GM18858 (cell line): ENCODE measurements at regions not wholly inside any gene's neighbourhood (a gene's known extent, or its start where the extent isn't known, plus 50 kb on each side); places are given as distances from the start of the nearest gene placed in this dataset.

Source experiments
- ATAC-seq: cut with Tn5 transposase; IDR thresholded peaks from one replicate; pipeline ENCODE4 v1.9.1; 2021; ENCODE audit not compliant: unreplicated experiment

- ATAC-seq = no peak
Observed at GRCh38 chr2:8575038-8575833, 106.6 kb upstream of the ID2 start.

- ATAC-seq = no peak
Observed at GRCh38 chr2:8575834-8576423, 105.9 kb upstream of the ID2 start.

DNA sequence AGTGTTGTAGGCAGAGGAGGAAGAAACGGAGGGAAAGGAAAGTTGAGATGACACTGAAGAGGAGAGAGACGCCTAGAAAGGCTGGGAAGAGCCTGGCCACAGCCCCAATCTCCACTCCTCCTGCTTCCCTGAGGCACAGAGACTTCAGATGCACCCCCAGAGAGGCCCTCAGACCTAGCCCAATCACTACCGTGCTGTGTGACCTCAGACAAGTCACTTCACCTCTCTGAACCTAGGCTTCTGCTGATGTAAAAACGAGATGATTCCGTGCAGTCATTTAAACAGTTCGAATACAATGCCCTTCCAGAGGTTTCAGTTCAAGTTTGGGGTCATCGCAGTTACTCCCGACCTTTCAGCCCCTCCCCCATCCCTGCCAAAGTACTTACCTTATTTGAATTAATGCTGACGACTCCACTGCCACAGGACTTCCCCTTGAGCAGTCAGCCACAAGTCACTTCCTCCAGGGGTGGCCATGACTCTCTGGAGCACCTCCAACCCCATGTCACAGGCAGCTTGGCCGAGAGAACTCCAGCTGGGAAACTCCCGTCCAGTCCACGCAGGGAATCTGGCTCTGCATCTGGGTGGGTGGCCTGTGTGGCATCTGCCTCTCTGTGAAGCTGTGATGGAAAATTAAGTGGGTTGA lies 105.2 kb upstream of the ID2 start:
- peak; percentile 26 for ATAC-seq

DNA sequence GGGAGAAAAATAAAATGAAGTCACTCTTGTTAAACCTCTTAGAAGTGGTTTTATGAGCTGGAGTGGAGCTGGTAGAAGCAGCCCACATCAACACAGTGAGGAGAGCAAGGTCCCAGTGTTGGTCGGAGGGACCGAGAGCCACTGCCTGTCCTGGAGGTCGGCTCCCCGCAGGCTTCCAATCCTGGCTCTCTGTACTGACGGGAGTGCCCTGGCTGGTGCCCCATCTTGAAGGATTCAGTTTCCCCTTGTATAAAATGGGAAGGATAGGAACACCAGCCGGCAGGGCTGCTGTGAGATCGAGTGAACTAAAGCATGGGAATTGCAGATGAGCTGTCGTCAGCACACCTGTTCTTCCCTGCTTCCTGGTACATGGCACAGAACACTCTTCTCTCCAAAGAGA lies 104.3 kb upstream of the ID2 start:
- ATAC-seq = no peak

DNA sequence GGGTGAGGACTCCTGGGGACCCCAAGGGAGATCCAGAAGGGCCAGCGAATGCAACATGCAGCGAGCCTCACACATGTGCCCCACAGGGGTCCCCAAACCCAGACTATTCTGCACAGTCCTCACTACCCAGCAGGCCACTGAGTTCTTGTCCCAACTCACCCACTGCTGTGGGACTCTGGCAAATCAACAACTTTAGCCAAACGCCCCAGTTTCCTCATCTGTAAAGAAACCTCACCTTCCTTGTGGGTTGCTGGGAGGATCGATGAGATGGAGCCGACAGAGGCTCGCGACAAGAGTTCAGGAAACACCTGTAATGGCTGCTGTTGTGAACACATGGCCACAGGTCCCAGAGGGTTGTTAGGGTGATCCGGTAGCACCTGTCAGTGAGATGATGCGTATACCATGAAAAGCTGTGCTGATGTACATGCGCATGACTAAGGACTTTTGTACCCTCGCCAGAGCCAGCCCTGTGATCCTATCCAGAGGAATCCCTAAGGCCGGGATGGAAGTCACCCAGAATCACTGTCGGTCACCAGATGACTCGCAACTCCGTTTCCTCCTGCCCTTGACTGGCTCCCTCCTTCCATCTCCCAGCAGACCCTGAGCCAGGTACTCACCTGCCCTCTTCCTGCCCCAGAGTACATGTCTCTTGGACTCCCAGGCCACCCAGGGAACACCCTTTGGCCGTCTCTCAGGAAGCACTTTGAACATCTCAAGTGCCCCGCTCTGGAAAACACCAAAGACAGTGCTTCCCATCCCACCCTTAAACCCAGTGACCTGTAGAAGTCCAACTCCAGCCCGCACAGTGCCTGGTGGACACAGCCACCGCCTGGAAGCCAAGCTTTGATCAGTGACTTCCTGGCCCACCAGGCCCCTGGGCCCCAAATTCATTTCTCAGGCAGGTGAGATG lies 103.3 kb upstream of the ID2 start:
- no peak for ATAC-seq

GRCh38 chr2:8579485-8580085 lies 102.3 kb upstream of the ID2 start:
- no peak for ATAC-seq

GRCh38 chr2:8580316-8581233 lies 101.3 kb upstream of the ID2 start:
- ATAC-seq = no peak

GRCh38 chr2:8581234-8581561 lies 100.7 kb upstream of the ID2 start:
- ATAC-seq = no peak

GRCh38 chr2:8581601-8582041 lies 100.2 kb upstream of the ID2 start:
- ATAC-seq = no peak

GRCh38 chr2:8582191-8582590 lies 99.7 kb upstream of the ID2 start:
- ATAC-seq = no peak

GRCh38 chr2:8582651-8583399 lies 99.0 kb upstream of the ID2 start:
- ATAC-seq = no peak

DNA sequence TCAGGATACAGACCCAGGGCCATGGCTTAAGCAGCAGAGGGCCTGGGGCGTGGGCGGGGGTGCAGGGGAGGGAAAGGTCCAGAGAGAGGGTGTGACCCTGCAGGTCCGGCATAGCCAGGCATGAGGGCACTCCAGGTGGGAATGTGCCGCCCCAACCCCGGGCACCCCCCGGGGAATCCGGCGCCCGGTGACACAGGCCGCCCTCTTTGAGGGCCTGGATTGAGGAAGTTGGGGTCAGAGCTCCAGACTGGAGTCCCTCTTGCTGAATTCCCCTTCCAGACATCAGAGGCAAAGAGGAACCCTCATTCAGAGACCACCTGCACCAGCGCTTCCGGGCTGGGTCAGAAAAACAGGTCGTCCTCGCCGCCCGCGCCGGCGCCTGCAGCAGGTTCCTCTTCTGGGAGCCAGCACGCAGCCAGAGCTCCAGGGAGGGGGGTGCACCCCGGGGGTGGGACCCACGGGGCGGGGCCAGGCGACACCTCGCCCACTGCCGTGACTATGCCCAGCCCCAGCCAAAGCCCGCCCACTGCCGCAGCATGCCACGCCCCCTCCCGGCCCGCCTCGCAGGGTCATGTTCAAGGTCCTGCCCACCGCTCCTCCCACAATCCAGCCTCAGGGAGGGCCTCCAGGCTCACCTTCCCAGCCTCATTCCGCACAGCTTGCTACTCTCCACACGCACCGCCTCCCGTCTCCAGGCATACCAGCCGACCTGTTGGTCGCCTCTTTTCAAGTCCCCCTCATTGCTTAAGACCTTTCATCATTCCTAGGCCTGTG lies 98.3 kb upstream of the ID2 start:
- peak; percentile 55 for ATAC-seq

DNA sequence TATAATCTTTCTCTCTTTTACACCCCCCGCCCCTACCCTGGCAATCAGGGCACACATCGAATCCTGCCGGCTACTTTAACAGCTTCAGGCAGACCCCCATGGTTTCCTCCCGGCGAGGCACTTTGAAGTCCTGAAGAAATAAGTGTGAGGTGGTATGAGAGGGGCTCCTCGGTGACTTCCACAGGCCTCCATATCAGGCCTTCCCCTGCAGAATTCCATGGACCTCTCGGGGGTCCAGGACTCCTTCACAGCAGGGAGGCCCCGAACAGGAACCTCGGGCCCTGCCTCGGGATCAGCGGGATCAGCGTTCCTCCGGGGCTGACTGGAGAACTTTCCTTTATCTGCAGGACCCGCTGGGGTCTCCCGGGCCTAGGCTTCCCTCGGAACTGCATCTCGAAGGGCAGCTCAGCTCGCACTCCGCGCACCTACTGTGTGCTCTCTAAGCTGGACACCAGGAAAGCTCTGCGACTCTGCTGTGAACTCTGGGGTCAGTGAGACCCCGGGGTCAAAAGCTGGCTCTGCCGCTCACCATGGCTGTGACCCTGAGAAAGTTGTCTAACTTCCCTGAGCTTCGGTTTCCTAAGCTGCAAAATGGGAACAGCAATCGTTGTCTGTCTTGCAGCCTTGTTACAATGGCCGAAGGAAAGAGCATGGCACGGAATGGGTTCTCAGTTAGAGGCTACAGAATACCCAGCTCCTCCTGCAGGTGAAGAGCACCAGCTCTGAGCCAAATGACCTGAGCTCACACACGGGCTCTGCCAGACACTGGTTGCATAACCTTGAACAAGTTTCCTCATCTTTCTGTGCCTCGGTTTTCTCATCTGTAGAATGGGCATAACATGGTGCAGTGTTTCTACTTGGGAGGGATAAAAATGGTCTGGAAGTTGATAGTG lies 97.4 kb upstream of the ID2 start:
- no peak for ATAC-seq

DNA sequence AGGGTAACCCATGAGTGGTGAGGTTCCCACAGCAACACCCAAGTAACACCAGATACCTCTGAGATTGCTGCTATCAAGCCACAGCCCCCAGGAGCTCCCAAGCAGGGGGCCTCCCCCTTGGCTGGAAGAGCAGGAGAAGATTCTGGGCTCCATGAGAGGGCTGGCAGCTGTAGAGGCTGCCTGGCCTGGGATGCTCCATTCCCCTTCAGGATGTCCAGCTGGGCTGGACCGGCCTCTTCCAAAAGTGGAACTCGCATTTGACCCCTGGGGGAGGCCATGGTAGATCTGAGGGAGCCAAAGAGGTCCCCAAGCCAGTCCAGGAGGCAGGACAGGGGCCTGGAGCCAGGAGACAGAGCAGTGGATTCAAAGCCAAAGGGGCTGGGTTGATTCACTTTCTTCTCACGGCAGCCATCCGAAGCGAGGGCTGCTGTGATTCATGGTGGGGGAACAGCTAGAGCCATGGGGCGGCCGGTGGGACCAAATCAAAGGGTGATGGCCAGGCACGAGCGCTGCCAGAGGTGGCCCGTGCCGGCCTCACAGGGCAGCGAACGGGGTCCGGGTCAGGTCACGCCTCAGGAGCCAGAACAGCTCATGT lies 95.3 kb upstream of the ID2 start:
- ATAC-seq = no peak

DNA sequence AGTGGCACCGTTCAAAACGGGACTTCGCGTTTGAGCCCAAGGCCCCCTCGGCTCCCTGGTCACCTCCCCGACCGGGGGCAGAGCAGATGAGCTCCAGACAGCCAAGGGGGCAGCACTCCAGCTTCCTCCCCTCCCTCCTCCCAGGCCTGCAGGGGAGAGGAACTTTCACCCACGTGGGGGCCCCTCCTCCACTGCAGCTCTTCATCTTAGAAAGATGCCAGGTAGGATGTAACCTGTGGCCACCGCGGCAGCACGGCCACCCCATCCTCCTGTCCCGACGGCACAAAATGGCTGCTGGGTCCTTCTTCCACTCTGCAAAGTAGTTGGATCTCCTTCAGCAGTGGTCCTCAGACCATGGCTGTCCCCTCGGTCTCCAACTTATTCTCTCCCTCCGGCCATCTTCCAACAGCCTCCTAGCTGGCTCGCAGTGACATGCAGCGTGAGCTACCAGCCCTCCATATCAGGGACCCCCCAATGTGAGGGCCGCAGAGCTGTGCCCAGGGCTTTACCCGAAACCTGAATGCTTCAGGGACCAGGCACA lies 94.5 kb upstream of the ID2 start:
- ATAC-seq = no peak

- ATAC-seq = no peak
Observed at GRCh38 chr2:8587920-8588830, 93.7 kb upstream of the ID2 start.
